ENCODE measurements at regions not wholly inside any gene's neighbourhood (a gene's known extent, or its start where the extent isn't known, plus 50 kb on each side); places are given as distances from the start of the nearest gene placed in this dataset.
"Not testable (repeated sequence)": the region's sequence is repeated elsewhere in the genome, so short reads cannot be mapped to it uniquely, and the experiment has no call there.

DNA sequence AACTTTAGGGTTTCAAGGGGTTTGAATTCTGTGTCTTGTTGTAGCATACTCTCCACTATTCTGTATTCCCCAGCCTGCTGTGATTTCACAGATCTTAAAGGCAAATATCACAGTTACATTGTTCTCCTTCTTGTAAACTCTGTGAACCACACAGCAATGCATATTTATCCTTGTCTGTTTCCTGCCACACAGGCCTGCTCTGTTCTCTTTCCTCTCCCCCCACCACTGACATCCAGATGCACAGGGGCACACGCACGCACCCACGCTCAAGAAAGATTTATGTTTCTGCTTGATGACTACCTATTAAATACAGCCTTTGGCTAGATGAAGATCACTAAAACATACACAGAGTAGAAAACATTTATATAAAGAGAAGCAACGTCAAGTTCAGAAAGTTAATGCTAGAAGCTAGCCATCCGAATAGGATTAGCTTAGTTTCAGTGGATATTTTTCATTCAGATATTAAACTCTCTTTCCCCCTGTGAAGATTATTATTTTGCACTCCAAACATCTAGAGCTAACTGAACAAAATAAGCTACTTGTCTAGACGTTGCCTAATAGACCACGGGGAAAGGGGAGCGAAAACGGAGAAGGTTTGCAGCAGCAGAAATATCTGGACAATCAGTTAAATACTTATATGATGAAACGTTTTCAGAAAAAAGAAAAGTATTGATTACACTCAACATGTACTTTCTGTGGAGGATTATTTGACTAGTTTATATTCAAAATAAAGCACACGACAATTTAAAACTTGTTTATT is 193.1 kb upstream of the SEMA3C start:
- peak; percentile 73 for DNase-seq

DNA sequence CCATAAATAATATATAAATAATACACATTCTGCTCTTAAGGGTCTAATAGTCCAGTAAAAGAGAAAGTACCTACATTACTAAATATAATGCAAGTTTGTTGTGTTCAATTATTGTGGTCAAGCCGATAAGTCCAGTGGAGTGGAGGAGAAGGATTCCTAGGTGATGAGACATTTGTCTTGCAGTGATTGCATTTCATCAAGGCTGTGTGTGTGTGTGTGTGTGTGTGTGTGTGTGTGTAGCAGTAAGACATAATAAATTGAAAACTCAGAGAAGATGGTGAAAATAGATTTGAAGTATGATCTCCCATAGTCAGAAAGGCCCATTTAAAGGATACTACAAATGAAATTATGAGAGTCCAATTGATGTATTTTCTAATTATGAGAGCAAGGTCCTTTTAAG is 192.5 kb upstream of the SEMA3C start:
- peak; percentile 96 for DNase-seq

- DNase-seq, result no peak
These were observed 191.8 kb upstream of the SEMA3C start for GRCh38 chr7:81110673-81111072.

DNA sequence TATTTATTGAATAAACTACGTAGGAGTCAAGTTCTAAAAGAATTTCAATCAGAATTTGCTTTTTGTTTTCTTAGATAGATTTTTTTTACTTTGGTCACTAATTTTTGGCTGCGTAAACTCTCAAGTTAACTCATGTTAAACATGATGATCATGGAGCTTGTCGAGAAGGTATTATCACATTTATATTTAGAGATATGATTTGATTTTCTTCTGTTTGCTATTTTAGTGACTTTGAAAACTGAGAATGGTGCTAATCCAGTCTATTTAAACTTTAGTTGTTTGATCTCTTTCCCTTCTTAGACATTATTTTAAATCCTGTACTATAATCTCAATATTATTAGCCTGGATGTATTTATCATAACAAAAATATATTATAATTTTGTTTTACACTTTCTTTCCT is 179.4 kb upstream of the SEMA3C start:
- no peak for DNase-seq

- no peak for DNase-seq
These were observed 176.1 kb upstream of the SEMA3C start for GRCh38 chr7:81094952-81095351.

- DNase-seq, result peak; percentile 89
These were observed 162.8 kb upstream of the SEMA3C start for GRCh38 chr7:81081616-81082015.

DNA sequence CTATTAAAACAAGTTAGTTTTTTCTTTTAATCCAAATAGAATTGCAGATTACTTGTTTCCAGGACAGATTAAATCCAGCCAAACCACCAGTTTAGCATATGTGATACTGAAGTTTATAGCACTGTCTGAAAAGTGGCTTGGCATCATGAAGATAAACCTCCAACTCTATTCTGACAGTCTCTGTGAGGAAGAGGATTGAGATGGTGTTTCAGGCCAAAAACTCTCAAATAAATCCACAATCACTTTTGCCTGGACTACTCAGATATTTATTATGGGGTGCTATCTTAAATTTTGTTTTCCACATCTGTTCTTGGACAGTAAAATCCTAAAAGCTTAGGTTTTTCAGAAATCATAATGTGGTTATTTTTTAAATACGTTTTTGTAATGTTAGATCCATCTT is 161.7 kb upstream of the SEMA3C start:
- DNase-seq, result no peak

DNA sequence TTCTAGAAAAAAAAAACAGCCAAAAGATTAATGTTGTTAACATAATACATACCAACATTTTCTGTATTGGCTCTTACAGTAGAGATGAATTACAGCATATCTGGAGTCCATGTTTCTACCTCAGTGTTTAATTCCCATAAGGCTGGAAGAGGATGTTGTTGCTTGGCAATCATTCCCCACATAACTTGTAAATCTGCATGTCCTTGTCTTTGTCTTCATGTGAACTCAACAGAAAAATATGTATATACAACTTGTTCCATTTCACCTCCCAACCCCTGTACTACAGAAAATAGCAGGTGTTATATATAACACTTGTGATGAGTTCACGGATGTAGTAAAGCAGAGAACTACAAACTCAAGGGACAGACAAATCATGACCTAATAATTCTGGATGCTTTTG is 160.9 kb upstream of the SEMA3C start:
- DNase-seq, result peak; percentile 77

GRCh38 chr7:81075150-81075549 is 156.3 kb upstream of the SEMA3C start:
- peak; percentile 62 for DNase-seq

DNA sequence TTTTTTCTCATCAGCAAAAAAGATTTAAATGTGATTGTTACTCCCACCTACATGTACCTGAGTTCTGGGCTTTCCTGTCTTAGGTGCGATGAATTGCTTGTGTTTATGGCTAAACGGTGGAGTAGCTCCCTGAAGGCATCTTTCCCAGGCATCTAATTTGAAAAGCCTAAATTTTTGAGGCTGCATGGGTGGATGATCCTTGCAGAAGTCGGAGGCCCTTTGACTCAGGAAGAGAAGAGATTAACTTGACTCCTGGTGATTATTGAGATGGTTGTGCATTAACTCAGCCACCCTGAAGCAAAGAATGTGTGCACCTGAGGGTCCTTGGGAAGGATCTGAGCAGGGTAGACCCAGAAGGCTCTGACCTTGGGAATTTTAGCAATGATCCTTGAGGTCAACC is 155.6 kb upstream of the SEMA3C start:
- DNase-seq, result no peak

DNA sequence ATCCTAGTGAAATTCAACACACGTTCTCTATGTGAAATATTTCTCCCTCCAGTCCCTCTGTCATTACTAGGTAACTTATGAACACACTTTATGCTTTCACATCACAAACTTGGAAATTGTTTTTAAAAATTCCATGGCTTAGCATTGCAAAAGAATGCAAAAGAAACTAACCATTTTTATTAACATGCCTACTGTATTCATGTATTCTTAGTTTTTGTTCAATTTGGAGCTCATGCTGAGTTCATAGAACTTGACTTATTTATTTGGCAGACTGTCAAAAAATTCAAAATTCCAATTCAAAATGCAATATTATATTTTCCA is 155.0 kb upstream of the SEMA3C start:
- no peak for DNase-seq

GRCh38 chr7:81070956-81071355 is 152.1 kb upstream of the SEMA3C start:
- no peak for DNase-seq

- no peak for DNase-seq
These were observed 147.9 kb upstream of the SEMA3C start for GRCh38 chr7:81066797-81067196.

GRCh38 chr7:81064426-81064825 is 145.6 kb upstream of the SEMA3C start:
- no peak for DNase-seq

DNA sequence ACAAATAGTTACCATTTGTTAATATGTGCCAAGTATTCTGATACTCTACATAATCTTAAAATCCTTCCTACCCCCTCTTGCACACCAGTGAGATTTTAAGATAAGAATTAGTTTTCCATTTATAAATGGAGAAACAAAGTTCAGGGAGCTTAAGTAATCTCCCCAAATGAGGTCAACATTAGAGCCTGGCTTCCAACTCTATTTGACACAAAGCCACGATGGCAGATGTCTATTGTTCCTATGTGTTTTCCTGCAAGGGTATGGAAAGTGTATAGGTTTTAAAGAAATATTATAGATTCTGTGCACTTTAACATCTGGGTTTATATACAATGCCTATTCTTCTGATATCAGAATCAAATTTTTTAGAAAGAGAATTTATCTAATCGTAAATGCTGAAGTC is 143.9 kb upstream of the SEMA3C start:
- no peak for DNase-seq

DNA sequence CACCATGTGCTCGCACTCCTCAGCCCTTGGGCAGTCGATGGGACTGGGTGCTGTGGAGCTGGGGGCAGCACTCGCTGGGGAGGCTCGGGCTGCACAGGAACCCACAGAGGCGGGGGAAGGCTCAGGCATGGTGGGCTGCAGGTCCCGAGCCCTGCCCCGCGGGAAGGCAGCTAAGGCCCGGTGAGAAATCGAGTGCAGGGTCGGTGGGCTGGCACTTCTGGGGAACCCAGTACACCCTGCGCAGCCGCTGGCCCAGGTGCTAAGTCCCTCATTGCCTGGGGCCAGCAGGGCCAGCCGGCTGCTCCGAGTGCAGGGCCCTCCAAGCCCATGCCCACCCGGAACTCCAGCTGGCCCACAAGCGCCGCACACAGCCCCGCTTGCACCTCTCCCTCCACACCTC is 138.6 kb upstream of the SEMA3C start:
- DNase-seq, result not testable (repeated sequence)

DNA sequence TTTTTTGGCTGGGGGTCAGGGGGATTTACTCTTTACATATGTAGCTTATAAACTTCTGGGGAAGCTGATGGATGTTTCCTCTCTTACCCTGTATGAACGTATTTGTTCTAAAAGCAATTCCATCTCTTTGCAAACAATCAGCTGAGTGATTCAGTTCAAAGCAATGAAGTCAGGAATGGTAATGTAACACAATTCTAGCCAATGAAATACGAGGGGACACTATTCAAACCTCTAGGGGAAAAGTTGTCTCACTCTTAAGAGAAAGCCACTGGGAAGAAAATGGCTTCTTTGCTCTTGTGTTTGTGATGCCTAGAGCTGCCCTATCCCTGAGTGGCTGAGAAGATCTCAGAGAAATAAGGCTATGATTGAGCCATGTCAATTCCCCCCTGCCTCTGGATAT is 134.8 kb upstream of the SEMA3C start:
- DNase-seq, result no peak

DNA sequence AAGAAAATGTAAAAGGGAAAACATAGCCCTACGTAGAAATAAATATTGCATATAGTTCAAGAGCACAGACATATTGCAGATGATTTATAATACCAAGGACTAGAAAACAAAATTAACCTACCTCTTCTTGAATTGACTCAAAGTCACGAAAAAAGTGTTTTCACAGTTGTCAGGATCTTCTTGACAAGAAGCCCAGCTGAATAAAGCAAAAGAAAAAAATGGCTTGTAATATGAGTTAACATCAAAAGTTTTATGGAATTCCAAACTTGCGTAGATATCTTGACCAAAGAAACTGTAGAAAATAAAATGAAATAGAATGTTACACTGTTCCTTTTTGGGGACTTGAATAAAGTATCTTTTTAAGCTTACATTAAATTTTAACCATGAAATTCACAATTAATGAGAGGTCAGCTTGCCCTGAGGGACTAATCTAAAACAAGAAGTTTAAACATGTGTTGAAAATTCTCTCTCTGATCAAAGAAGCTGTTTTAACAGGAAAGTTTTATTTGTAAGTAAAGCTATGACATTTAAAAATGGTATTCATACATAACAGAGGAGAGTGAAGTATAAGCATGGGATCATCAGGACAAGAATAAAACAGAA is 133.1 kb upstream of the SEMA3C start:
- DNase-seq, result no peak

DNA sequence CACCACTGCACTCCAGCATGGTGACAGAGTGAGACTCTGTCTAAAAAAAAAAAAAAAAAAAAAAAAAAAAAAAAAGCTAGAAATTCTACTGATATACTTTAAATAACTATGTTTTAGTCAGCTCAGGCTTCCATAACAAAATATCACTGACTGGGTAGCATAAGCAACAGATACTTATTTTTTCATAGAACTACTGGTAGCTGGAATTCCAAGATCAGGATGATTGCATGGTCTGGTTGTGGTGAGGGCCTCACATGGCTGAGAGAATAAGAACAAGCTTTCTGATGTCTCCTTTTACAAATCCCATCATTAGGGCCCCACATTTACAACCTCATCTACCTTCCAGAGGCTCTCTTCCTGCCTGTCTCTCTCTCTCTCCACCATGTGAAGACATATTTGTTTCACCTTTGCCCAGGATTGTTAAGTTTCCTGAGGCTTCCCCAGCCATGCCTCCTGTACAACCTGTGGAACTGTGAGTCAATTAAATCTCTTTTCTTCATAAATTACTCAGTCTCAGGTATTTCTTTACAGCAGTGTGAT is 126.7 kb upstream of the SEMA3C start:
- no peak for DNase-seq

- DNase-seq, result not testable (repeated sequence)
These were observed 123.8 kb upstream of the SEMA3C start for GRCh38 chr7:81042646-81043045.

DNA sequence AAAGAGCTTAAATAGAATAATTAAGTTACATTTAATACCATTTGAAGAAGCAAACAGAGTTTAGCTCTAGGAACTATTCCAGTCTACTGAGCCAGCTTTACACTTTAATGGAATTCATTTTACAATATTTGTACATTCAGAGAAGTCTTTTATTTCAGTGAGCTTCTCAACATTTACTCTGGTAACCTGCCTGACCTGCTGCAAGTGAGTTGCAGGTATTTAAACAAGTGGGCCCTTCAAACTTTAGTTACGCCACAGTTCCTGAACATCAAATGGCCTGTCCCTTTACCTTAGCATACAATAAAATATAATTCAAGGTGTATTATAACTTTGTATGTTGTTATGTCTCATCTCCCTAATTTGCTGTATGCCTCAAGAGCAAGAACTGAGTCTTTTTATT is 121.6 kb upstream of the SEMA3C start:
- no peak for DNase-seq

DNA sequence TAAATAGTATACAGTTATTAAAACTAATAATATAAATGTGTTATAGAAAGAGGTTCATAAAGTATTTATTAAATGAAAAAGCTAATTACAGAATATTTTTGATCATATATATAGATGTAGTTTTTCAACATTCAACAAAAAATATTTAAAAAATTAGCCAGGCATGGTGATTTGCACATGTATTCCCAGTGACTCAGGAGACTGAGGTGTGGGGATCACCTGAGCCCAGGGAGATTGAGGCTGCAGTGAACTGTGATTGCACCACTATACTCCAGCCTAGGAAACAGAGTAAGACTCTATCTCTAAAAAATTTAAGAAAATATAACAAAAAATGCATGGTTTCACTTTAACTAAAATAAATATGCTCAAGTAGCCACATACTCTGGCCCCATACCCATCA is 118.0 kb upstream of the SEMA3C start:
- DNase-seq, result no peak

- no peak for DNase-seq
These were observed 117.2 kb upstream of the SEMA3C start for GRCh38 chr7:81036057-81036456.

GRCh38 chr7:81031996-81032395 is 113.1 kb upstream of the SEMA3C start:
- DNase-seq, result no peak

- no peak for DNase-seq
These were observed 112.4 kb upstream of the SEMA3C start for GRCh38 chr7:81031243-81031642.

Data from fibroblast of upper back skin (primary cell).